Astrocyte (in vitro differentiated cells and primary cell): ENCODE measurements at regions not wholly inside any gene's neighbourhood (a gene's known extent, or its start where the extent isn't known, plus 50 kb on each side); places are given as distances from the start of the nearest gene placed in this dataset.

Experiments
- CTCF ChIP-seq: IDR thresholded peaks from 2 replicates; pipeline ENCODE4 v1.5.1; 2011; ENCODE audit warnings: low read depth, mild to moderate bottlenecking, inconsistent platforms, low read length, moderate library complexity; ENCODE audit not compliant: insufficient read depth
- EZH2 ChIP-seq: IDR thresholded peaks from 2 replicates; pipeline ENCODE4 v1.6.1; 2012; ENCODE audit warnings: mild to moderate bottlenecking, low read length, inconsistent platforms; ENCODE audit not compliant: insufficient read depth

GRCh38 chr9:89776795-89777525, 172.1 kb downstream of the GADD45G start:
- TF ChIP-seq CTCF (no peak), EZH2 (no peak)
